ENCODE measurements at regions not wholly inside any gene's neighbourhood (a gene's known extent, or its start where the extent isn't known, plus 50 kb on each side); places are given as distances from the start of the nearest gene placed in this dataset.

- H3K4me3 ChIP-seq (ENCODE audit: low read depth, low read length): no peak overlapping the region
- TF ChIP-seq CTCF (IDR thresholded peaks at IDR 0.05; ENCODE audit: insufficient read depth, low read length, missing control alignments): no peak
- ChIA-PET CTCF (no interaction called here), POLR2A (no interaction called here)
- DNase-seq (ENCODE audit: low read depth, low spot score): no peak
These were observed 189.6 kb downstream of the AACS start for GRCh38 chr12:125254856-125255255.

- ChIA-PET CTCF (no interaction called here), POLR2A (no interaction called here)
- no peak for TF ChIP-seq CTCF (IDR thresholded peaks at IDR 0.05; ENCODE audit: insufficient read depth, low read length, missing control alignments)
- no peak overlapping the region for H3K4me3 ChIP-seq (ENCODE audit: low read depth, low read length)
- DNase-seq (ENCODE audit: low read depth, low spot score): no peak
These were observed 190.8 kb downstream of the AACS start for GRCh38 chr12:125255935-125256633.

- no peak overlapping the region for H3K4me3 ChIP-seq (ENCODE audit: low read depth, low read length)
- CTCF ChIA-PET: no interaction called here
- TF ChIP-seq CTCF (IDR thresholded peaks at IDR 0.05; ENCODE audit: insufficient read depth, low read length, missing control alignments): no peak
- POLR2A ChIA-PET: no interaction called here
- DNase-seq (ENCODE audit: low read depth, low spot score): no peak
These were observed 191.3 kb downstream of the AACS start for GRCh38 chr12:125256634-125256936.

- no peak for TF ChIP-seq CTCF (IDR thresholded peaks at IDR 0.05; ENCODE audit: insufficient read depth, low read length, missing control alignments)
- CTCF ChIA-PET: no interaction called here
- no peak overlapping the region for H3K4me3 ChIP-seq (ENCODE audit: low read depth, low read length)
- no peak for DNase-seq (ENCODE audit: low read depth, low spot score)
- POLR2A ChIA-PET: no interaction called here
These were observed 194.1 kb downstream of the AACS start for GRCh38 chr12:125259178-125259867.

GRCh38 chr12:125262851-125263250 is 197.6 kb downstream of the AACS start:
- no peak for DNase-seq (ENCODE audit: low read depth, low spot score)
- no peak for TF ChIP-seq CTCF (IDR thresholded peaks at IDR 0.05; ENCODE audit: insufficient read depth, low read length, missing control alignments)
- CTCF ChIA-PET: no interaction called here
- H3K4me3 ChIP-seq (ENCODE audit: low read depth, low read length): no peak overlapping the region
- POLR2A ChIA-PET: no interaction called here

GRCh38 chr12:125263385-125263784 is 198.2 kb downstream of the AACS start:
- POLR2A ChIA-PET: no interaction called here
- no peak for TF ChIP-seq CTCF (IDR thresholded peaks at IDR 0.05; ENCODE audit: insufficient read depth, low read length, missing control alignments)
- H3K4me3 ChIP-seq (ENCODE audit: low read depth, low read length): no peak overlapping the region
- CTCF ChIA-PET: no interaction called here
- no peak for DNase-seq (ENCODE audit: low read depth, low spot score)
